ENCODE measurements at regions not wholly inside any gene's neighbourhood (a gene's known extent, or its start where the extent isn't known, plus 50 kb on each side); places are given as distances from the start of the nearest gene placed in this dataset.

DNA sequence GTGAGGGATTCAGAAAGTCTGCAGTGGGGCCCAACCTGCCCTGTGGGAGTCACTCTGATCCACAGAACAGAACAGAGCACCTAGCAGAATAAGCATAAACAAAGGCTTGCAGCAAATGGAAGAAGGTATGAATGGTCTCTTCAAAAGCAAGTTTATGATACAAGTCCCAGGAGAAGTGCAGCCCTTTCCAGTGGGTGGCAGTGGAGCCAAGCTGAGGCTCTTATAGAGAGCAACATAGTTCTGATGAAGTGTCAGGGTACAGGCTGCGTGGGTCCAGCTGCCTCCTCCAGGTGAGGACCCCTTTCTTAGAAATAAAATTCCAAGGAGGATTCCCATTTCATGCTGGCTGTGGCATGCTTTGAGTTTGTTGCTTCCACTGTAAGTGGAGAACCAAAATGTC lies 88.8 kb upstream of the PAK3 start:
- ATAC-seq = no peak
- H3K27ac ChIP-seq (ENCODE audit: low read depth, low read length) = no peak overlapping the region
- intact Hi-C loops (cut with micrococcal nuclease) = no loop called here
- H3K4me2 ChIP-seq (ENCODE audit: low read length) = no peak overlapping the region
- ChIA-PET CTCF (no interaction called here), POLR2A (no interaction called here), RAD21 (ENCODE audit: low non-redundant PET in 1 of 2, low total read pairs in 2 of 2, uncharacterized antibody in 2 of 2, unreplicated experiment in 2 of 2) (no interaction called here)
- H3K27me3 ChIP-seq (ENCODE audit: insufficient read depth, low read length) = 0 out of 2 replicates have a peak, but pooled peaks cover 2% of the 10 kb centered on the region
- no peaks in the 10 kb centered on the region for H4K20me1 ChIP-seq (ENCODE audit: insufficient read depth)
- no peaks in the 10 kb centered on the region for H3K9me2 ChIP-seq (ENCODE audit: insufficient read depth)
- H3K4me1 ChIP-seq (ENCODE audit: control insufficient read depth in 1 of 2, insufficient read depth in 2 of 2, low read length in 2 of 2) = no peaks in the 10 kb centered on the region
- no peaks in the 10 kb centered on the region for H3K36me3 ChIP-seq (ENCODE audit: control insufficient read depth in 1 of 2, insufficient read depth in 2 of 2, low read length in 2 of 2)
- H3K9ac ChIP-seq (ENCODE audit: low read length) = no peak overlapping the region
- no peaks in the 10 kb centered on the region for H3K79me2 ChIP-seq (ENCODE audit: insufficient read depth, low read length)
- BruUV-seq (replicated peaks) = no TSS peak
- DNase-seq (ENCODE audit: low read depth, low spot score) = no peak
- no peak overlapping the region for H3K4me3 ChIP-seq (replicated peaks in 1 of 2; ENCODE audit: low read depth in 1 of 2, low read length in 2 of 2)
- TF ChIP-seq EGR1 (IDR thresholded peaks at IDR 0.05; ENCODE audit: low read depth) (no peak), EZH2phosphoT487 (IDR thresholded peaks at IDR 0.05; ENCODE audit: borderline replicate concordance) (no peak), FOSL1 (IDR thresholded peaks at IDR 0.05; ENCODE audit: low read depth) (no peak), JUND (IDR thresholded peaks at IDR 0.05) (no peak), ZNF274 (IDR thresholded peaks at IDR 0.05; ENCODE audit: low read depth, low read length) (no peak), YY1 (IDR thresholded peaks at IDR 0.05; ENCODE audit: extremely low read depth, insufficient replicate concordance, low read depth, low read length) (no peak), SIN3A (IDR thresholded peaks at IDR 0.05; ENCODE audit: low read depth) (no peak), CEBPB (IDR thresholded peaks at IDR 0.05; ENCODE audit: low read depth) (no peak), SP1 (IDR thresholded peaks at IDR 0.05; ENCODE audit: low read depth) (no peak)
- TF ChIP-seq, protein P1, sequence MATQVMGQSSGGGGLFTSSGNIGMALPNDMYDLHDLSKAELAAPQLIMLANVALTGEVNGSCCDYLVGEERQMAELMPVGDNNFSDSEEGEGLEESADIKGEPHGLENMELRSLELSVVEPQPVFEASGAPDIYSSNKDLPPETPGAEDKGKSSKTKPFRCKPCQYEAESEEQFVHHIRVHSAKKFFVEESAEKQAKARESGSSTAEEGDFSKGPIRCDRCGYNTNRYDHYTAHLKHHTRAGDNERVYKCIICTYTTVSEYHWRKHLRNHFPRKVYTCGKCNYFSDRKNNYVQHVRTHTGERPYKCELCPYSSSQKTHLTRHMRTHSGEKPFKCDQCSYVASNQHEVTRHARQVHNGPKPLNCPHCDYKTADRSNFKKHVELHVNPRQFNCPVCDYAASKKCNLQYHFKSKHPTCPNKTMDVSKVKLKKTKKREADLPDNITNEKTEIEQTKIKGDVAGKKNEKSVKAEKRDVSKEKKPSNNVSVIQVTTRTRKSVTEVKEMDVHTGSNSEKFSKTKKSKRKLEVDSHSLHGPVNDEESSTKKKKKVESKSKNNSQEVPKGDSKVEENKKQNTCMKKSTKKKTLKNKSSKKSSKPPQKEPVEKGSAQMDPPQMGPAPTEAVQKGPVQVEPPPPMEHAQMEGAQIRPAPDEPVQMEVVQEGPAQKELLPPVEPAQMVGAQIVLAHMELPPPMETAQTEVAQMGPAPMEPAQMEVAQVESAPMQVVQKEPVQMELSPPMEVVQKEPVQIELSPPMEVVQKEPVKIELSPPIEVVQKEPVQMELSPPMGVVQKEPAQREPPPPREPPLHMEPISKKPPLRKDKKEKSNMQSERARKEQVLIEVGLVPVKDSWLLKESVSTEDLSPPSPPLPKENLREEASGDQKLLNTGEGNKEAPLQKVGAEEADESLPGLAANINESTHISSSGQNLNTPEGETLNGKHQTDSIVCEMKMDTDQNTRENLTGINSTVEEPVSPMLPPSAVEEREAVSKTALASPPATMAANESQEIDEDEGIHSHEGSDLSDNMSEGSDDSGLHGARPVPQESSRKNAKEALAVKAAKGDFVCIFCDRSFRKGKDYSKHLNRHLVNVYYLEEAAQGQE (IDR thresholded peaks at IDR 0.05; ENCODE audit: low read depth) = no peak
- TF ChIP-seq, protein P2, sequence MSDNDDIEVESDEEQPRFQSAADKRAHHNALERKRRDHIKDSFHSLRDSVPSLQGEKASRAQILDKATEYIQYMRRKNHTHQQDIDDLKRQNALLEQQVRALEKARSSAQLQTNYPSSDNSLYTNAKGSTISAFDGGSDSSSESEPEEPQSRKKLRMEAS (IDR thresholded peaks at IDR 0.05) = no peak
- TF ChIP-seq, protein P3, sequence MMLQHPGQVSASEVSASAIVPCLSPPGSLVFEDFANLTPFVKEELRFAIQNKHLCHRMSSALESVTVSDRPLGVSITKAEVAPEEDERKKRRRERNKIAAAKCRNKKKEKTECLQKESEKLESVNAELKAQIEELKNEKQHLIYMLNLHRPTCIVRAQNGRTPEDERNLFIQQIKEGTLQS (IDR thresholded peaks at IDR 0.05) = no peak
- H2AFZ ChIP-seq (ENCODE audit: low read depth, low read length, poor library complexity, severe bottlenecking) = no peak overlapping the region
- H3K9me3 ChIP-seq (ENCODE audit: control insufficient read depth in 1 of 2, insufficient read depth in 1 of 2, low read depth in 1 of 2, low read length in 2 of 2) = no peaks in the 10 kb centered on the region
